ENCODE measurements at regions not wholly inside any gene's neighbourhood (a gene's known extent, or its start where the extent isn't known, plus 50 kb on each side); places are given as distances from the start of the nearest gene placed in this dataset.

DNA sequence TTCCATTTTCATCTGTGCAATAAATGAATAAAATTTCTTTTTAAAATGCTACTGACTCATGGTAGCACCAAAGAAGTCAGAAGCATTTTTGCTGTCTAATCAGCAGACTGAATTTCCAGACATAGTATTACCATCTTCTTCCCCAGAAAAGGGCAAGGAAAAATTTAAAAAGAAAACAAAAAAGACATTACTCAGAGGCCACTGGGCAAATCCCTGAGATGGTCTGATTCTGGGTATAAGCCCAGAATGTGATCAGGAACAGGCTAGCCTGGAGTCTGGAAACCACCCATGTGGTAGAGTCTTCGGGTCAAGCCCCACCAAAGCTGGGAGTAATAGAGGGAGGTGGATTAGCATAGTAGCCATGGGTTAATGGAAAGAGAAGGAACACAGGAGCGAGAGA, 342.8 kb downstream of the FBXW7 start:
- H3K79me2 ChIP-seq (ENCODE audit: control insufficient read depth, insufficient read depth, low read length) = no peaks in the 10 kb centered on the region
- no peak for DNase-seq (ENCODE audit: low read depth, low spot score)
- H3K36me3 ChIP-seq (ENCODE audit: control insufficient read depth in 2 of 2, insufficient read depth in 2 of 2, low read length in 1 of 2) = no peaks in the 10 kb centered on the region
- intact Hi-C loops (cut with micrococcal nuclease; ENCODE audit: unreplicated experiment) (no loop called here), in situ Hi-C loops (cut with MboI) (no loop called here)
- 46% methylated on average over 2 of the region's 2 CpGs for WGBS (ENCODE audit: insufficient coverage, insufficient replicate concordance, low lambda C conversion rate, missing lambda C conversion rate)
- TF ChIP-seq, protein P1, sequence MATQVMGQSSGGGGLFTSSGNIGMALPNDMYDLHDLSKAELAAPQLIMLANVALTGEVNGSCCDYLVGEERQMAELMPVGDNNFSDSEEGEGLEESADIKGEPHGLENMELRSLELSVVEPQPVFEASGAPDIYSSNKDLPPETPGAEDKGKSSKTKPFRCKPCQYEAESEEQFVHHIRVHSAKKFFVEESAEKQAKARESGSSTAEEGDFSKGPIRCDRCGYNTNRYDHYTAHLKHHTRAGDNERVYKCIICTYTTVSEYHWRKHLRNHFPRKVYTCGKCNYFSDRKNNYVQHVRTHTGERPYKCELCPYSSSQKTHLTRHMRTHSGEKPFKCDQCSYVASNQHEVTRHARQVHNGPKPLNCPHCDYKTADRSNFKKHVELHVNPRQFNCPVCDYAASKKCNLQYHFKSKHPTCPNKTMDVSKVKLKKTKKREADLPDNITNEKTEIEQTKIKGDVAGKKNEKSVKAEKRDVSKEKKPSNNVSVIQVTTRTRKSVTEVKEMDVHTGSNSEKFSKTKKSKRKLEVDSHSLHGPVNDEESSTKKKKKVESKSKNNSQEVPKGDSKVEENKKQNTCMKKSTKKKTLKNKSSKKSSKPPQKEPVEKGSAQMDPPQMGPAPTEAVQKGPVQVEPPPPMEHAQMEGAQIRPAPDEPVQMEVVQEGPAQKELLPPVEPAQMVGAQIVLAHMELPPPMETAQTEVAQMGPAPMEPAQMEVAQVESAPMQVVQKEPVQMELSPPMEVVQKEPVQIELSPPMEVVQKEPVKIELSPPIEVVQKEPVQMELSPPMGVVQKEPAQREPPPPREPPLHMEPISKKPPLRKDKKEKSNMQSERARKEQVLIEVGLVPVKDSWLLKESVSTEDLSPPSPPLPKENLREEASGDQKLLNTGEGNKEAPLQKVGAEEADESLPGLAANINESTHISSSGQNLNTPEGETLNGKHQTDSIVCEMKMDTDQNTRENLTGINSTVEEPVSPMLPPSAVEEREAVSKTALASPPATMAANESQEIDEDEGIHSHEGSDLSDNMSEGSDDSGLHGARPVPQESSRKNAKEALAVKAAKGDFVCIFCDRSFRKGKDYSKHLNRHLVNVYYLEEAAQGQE (IDR thresholded peaks at IDR 0.05; ENCODE audit: low read depth, low read length) = no peak
- TF ChIP-seq ZNF217 (IDR thresholded peaks at IDR 0.05) = no peak
- peaks cover 23% of the 10 kb centered on the region for H3K4me1 ChIP-seq (ENCODE audit: control insufficient read depth, insufficient read depth, low read length)
- CTCF ChIA-PET = no interaction called here
- POLR2A ChIA-PET = no interaction called here
- H3K4me2 ChIP-seq (ENCODE audit: control insufficient read depth, insufficient read depth) = no peak overlapping the region
- H3K9ac ChIP-seq (ENCODE audit: control insufficient read depth, insufficient read depth, low read length) = no peak overlapping the region
- H2AFZ ChIP-seq (ENCODE audit: control insufficient read depth, low read depth, low read length) = no peak overlapping the region
- BruUV-seq (replicated peaks) = no TSS peak
- no peak for FAIRE-seq
- no peak overlapping the region for H3K4me3 ChIP-seq
- no peaks in the 10 kb centered on the region for H4K20me1 ChIP-seq (ENCODE audit: control insufficient read depth, insufficient read depth)
- RAD21 ChIA-PET (ENCODE audit: unreplicated experiment) = no interaction called here
- SMC1A ChIA-PET (ENCODE audit: uncharacterized antibody, unreplicated experiment) = no interaction called here
- ATAC-seq = no peak
- no peaks in the 10 kb centered on the region; the same call in 2 of the 3 replicates for H3K9me3 ChIP-seq (replicated peaks; ENCODE audit: control insufficient read depth, insufficient read depth, low read length)
- H3K27me3 ChIP-seq (replicated peaks in 1 of 2; ENCODE audit: control insufficient read depth in 2 of 2, insufficient read depth in 2 of 2, low read length in 1 of 2) = no peaks in the 10 kb centered on the region
- H3K27ac ChIP-seq (ENCODE audit: control insufficient read depth, insufficient read depth) = no peak overlapping the region

DNA sequence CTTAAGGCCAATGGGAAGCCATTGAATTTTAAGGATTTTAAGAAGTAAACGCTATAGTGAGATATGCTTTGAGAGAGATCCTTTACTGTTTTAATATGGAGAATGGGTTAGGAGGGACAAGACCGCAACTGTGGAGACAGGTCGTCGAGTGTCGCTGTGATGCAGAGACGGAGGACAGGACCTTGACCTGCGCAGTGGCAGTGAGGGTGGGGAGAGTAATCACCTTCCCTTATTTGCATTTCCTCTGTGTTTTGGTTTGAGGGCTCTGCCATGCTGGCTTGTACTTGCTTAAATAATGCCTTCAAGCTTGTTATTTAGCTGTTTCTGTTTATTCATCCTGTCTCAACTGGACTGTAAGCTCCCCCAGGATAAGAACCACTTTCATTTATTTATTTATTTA, 345.0 kb downstream of the FBXW7 start:
- 82% methylated on average over 7 of the region's 7 CpGs for WGBS (ENCODE audit: insufficient coverage, insufficient replicate concordance, low lambda C conversion rate, missing lambda C conversion rate)
- Histone ChIP-seq H3K27me3 (replicated peaks in 1 of 2; ENCODE audit: control insufficient read depth in 2 of 2, insufficient read depth in 2 of 2, low read length in 1 of 2) (no peaks in the 10 kb centered on the region), H3K4me2 (ENCODE audit: control insufficient read depth, insufficient read depth) (no peak overlapping the region), H3K4me3 (no peak overlapping the region), H3K9me3 (replicated peaks; ENCODE audit: control insufficient read depth, insufficient read depth, low read length) (no peaks in the 10 kb centered on the region; the same call in 2 of the 3 replicates), H4K20me1 (ENCODE audit: control insufficient read depth, insufficient read depth) (no peaks in the 10 kb centered on the region), H3K4me1 (ENCODE audit: control insufficient read depth, insufficient read depth, low read length) (peaks cover 23% of the 10 kb centered on the region), H2AFZ (ENCODE audit: control insufficient read depth, low read depth, low read length) (no peak overlapping the region), H3K79me2 (ENCODE audit: control insufficient read depth, insufficient read depth, low read length) (no peaks in the 10 kb centered on the region), H3K9ac (ENCODE audit: control insufficient read depth, insufficient read depth, low read length) (no peak overlapping the region), H3K36me3 (ENCODE audit: control insufficient read depth in 2 of 2, insufficient read depth in 2 of 2, low read length in 1 of 2) (no peaks in the 10 kb centered on the region), H3K27ac (ENCODE audit: control insufficient read depth, insufficient read depth) (no peak overlapping the region)
- intact Hi-C loops (cut with micrococcal nuclease; ENCODE audit: unreplicated experiment) = no loop called here
- in situ Hi-C loops (cut with MboI) = no loop called here
- SMC1A ChIA-PET (ENCODE audit: uncharacterized antibody, unreplicated experiment) = no interaction called here
- POLR2A ChIA-PET = interaction anchor here (0.6 kb wide), 1 partner anchor 294 kb away, joined by 3 read pairs; no protein-coding TSS in a partner anchor
- TF ChIP-seq FOXM1 (IDR thresholded peaks at IDR 0.05; ENCODE audit: low read depth, low read length) = no peak
- TF ChIP-seq TBL1XR1 (IDR thresholded peaks at IDR 0.05; ENCODE audit: low read depth, low read length) = no peak
- no peak for TF ChIP-seq CBX3 (IDR thresholded peaks at IDR 0.05; ENCODE audit: borderline replicate concordance, low read depth)
- TF ChIP-seq, protein P2, sequence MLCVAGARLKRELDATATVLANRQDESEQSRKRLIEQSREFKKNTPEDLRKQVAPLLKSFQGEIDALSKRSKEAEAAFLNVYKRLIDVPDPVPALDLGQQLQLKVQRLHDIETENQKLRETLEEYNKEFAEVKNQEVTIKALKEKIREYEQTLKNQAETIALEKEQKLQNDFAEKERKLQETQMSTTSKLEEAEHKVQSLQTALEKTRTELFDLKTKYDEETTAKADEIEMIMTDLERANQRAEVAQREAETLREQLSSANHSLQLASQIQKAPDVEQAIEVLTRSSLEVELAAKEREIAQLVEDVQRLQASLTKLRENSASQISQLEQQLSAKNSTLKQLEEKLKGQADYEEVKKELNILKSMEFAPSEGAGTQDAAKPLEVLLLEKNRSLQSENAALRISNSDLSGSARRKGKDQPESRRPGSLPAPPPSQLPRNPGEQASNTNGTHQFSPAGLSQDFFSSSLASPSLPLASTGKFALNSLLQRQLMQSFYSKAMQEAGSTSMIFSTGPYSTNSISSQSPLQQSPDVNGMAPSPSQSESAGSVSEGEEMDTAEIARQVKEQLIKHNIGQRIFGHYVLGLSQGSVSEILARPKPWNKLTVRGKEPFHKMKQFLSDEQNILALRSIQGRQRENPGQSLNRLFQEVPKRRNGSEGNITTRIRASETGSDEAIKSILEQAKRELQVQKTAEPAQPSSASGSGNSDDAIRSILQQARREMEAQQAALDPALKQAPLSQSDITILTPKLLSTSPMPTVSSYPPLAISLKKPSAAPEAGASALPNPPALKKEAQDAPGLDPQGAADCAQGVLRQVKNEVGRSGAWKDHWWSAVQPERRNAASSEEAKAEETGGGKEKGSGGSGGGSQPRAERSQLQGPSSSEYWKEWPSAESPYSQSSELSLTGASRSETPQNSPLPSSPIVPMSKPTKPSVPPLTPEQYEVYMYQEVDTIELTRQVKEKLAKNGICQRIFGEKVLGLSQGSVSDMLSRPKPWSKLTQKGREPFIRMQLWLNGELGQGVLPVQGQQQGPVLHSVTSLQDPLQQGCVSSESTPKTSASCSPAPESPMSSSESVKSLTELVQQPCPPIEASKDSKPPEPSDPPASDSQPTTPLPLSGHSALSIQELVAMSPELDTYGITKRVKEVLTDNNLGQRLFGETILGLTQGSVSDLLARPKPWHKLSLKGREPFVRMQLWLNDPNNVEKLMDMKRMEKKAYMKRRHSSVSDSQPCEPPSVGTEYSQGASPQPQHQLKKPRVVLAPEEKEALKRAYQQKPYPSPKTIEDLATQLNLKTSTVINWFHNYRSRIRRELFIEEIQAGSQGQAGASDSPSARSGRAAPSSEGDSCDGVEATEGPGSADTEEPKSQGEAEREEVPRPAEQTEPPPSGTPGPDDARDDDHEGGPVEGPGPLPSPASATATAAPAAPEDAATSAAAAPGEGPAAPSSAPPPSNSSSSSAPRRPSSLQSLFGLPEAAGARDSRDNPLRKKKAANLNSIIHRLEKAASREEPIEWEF (IDR thresholded peaks at IDR 0.05; ENCODE audit: insufficient replicate concordance, low read depth, low read length) = no peak
- RAD21 ChIA-PET (ENCODE audit: unreplicated experiment) = no interaction called here
- FAIRE-seq (no peak), DNase-seq (ENCODE audit: low read depth, low spot score) (no peak), ATAC-seq (no peak)
- no TSS peak for BruUV-seq (replicated peaks)
- CTCF ChIA-PET = interaction anchor here (1.0 to 1.4 kb wide), 3 partner anchors 13 to 144 kb away, joined by 3 read pairs; no protein-coding TSS in a partner anchor

All from GM12878 (cell line).